ENCODE measurements at regions not wholly inside any gene's neighbourhood (a gene's known extent, or its start where the extent isn't known, plus 50 kb on each side); places are given as distances from the start of the nearest gene placed in this dataset.

DNA sequence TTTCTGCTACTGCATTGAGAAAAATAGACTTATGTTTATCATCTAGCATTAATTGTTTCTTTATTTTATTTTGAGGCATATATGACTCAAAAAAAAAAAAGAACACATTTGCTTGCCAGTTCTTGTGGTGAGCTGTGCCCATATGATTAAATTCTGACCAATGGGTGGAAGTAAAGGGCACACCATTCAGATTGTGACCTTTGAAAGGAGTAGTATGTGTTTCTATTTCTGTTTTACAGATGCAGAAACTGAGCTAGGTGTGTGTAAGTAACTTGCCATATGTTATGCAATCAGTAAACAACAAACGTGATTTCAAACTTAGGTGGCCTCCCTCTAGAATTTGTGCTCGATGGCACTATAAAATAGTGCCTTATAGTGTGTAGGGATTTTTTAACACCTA, 368.1 kb upstream of the EDIL3 start:
- H3K4me3 ChIP-seq (ENCODE audit: low read depth in 1 of 3, low read length in 3 of 3), result no peak overlapping the region
- H3K27ac ChIP-seq (ENCODE audit: low read depth in 1 of 2, low read length in 2 of 2), result no peak overlapping the region
- H3K9ac ChIP-seq (ENCODE audit: low read depth in 1 of 2, low read length in 2 of 2), result no peak overlapping the region
- no peak for DNase-seq (ENCODE audit: low spot score)
- no peaks in the 10 kb centered on the region for H3K27me3 ChIP-seq (ENCODE audit: control insufficient read depth in 4 of 4, insufficient read depth in 4 of 4, low read length in 3 of 4)
- no peaks in the 10 kb centered on the region for H3K9me3 ChIP-seq (ENCODE audit: control insufficient read depth in 4 of 4, low read length in 3 of 4)
- no peaks in the 10 kb centered on the region for H3K4me1 ChIP-seq (ENCODE audit: control insufficient read depth in 4 of 4, insufficient read depth in 4 of 4, low read length in 3 of 4)
- WGBS, result 26% methylated on average over 2 of the region's 2 CpGs
- no peaks in the 10 kb centered on the region for H3K36me3 ChIP-seq (ENCODE audit: control insufficient read depth in 4 of 4, insufficient read depth in 3 of 4, low read depth in 1 of 4, low read length in 3 of 4)
- TF ChIP-seq NR2F2 (IDR thresholded peaks at IDR 0.05) (no peak), YY1 (IDR thresholded peaks at IDR 0.05) (no peak), FOXA1 (IDR thresholded peaks at IDR 0.05) (no peak), EGR1 (IDR thresholded peaks at IDR 0.05; ENCODE audit: low read depth in 2 of 2) (no peak), RAD21 (IDR thresholded peaks at IDR 0.05) (no peak), HNF4G (IDR thresholded peaks at IDR 0.05) (no peak), GABPA (IDR thresholded peaks at IDR 0.05 in 1 of 2, conservative IDR thresholded peaks at IDR 0.05 in 1 of 2) (no peak), JUND (IDR thresholded peaks at IDR 0.05) (no peak), HNF4A (conservative IDR thresholded peaks at IDR 0.05) (no peak)
- TF ChIP-seq, protein P1, sequence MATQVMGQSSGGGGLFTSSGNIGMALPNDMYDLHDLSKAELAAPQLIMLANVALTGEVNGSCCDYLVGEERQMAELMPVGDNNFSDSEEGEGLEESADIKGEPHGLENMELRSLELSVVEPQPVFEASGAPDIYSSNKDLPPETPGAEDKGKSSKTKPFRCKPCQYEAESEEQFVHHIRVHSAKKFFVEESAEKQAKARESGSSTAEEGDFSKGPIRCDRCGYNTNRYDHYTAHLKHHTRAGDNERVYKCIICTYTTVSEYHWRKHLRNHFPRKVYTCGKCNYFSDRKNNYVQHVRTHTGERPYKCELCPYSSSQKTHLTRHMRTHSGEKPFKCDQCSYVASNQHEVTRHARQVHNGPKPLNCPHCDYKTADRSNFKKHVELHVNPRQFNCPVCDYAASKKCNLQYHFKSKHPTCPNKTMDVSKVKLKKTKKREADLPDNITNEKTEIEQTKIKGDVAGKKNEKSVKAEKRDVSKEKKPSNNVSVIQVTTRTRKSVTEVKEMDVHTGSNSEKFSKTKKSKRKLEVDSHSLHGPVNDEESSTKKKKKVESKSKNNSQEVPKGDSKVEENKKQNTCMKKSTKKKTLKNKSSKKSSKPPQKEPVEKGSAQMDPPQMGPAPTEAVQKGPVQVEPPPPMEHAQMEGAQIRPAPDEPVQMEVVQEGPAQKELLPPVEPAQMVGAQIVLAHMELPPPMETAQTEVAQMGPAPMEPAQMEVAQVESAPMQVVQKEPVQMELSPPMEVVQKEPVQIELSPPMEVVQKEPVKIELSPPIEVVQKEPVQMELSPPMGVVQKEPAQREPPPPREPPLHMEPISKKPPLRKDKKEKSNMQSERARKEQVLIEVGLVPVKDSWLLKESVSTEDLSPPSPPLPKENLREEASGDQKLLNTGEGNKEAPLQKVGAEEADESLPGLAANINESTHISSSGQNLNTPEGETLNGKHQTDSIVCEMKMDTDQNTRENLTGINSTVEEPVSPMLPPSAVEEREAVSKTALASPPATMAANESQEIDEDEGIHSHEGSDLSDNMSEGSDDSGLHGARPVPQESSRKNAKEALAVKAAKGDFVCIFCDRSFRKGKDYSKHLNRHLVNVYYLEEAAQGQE (IDR thresholded peaks at IDR 0.05), result no peak
- TF ChIP-seq, protein P2, sequence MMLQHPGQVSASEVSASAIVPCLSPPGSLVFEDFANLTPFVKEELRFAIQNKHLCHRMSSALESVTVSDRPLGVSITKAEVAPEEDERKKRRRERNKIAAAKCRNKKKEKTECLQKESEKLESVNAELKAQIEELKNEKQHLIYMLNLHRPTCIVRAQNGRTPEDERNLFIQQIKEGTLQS (IDR thresholded peaks at IDR 0.05), result no peak
- TF ChIP-seq, protein P3, sequence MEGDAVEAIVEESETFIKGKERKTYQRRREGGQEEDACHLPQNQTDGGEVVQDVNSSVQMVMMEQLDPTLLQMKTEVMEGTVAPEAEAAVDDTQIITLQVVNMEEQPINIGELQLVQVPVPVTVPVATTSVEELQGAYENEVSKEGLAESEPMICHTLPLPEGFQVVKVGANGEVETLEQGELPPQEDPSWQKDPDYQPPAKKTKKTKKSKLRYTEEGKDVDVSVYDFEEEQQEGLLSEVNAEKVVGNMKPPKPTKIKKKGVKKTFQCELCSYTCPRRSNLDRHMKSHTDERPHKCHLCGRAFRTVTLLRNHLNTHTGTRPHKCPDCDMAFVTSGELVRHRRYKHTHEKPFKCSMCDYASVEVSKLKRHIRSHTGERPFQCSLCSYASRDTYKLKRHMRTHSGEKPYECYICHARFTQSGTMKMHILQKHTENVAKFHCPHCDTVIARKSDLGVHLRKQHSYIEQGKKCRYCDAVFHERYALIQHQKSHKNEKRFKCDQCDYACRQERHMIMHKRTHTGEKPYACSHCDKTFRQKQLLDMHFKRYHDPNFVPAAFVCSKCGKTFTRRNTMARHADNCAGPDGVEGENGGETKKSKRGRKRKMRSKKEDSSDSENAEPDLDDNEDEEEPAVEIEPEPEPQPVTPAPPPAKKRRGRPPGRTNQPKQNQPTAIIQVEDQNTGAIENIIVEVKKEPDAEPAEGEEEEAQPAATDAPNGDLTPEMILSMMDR (IDR thresholded peaks at IDR 0.05; ENCODE audit: low read depth, low read length, missing input control), result no peak

DNA sequence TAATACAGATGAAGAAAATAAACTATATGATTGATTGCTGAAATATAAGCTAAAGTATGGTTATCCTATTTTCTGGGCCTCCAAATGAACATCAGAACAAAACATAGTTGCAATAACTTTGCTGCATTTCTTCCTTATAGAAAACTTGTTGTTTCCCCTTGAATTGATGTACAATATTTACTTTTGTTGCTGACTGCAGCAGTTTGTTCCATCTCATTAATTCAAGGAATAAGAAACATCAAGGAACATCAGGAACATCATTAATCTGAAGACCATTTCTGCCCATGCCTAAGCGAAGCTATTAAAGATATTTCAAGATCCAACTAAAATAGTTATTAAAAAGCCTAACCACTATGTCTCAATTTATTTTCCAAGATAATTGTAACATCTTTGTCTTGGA, 363.6 kb upstream of the EDIL3 start:
- Histone ChIP-seq H3K9me3 (ENCODE audit: control insufficient read depth in 4 of 4, low read length in 3 of 4) (no peaks in the 10 kb centered on the region), H3K36me3 (ENCODE audit: control insufficient read depth in 4 of 4, insufficient read depth in 3 of 4, low read depth in 1 of 4, low read length in 3 of 4) (no peaks in the 10 kb centered on the region), H3K4me3 (ENCODE audit: low read depth in 1 of 3, low read length in 3 of 3) (no peak overlapping the region), H3K4me1 (ENCODE audit: control insufficient read depth in 4 of 4, insufficient read depth in 4 of 4, low read length in 3 of 4) (no peaks in the 10 kb centered on the region), H3K9ac (ENCODE audit: low read depth in 1 of 2, low read length in 2 of 2) (no peak overlapping the region), H3K27ac (ENCODE audit: low read depth in 1 of 2, low read length in 2 of 2) (no peak overlapping the region), H3K27me3 (ENCODE audit: control insufficient read depth in 4 of 4, insufficient read depth in 4 of 4, low read length in 3 of 4) (no peaks in the 10 kb centered on the region)
- no peak for DNase-seq (ENCODE audit: low spot score)
- 40% methylated on average over 1 of the region's 1 CpG for WGBS
- TF ChIP-seq, protein P3 (IDR thresholded peaks at IDR 0.05; ENCODE audit: low read depth, low read length, missing input control), result no peak
- TF ChIP-seq RAD21 (IDR thresholded peaks at IDR 0.05) (no peak), FOXA2 (IDR thresholded peaks at IDR 0.05) (no peak), RXRA (IDR thresholded peaks at IDR 0.05) (no peak), HNF4G (IDR thresholded peaks at IDR 0.05) (no peak), EGR1 (IDR thresholded peaks at IDR 0.05; ENCODE audit: low read depth in 2 of 2) (no peak), FOXA1 (IDR thresholded peaks at IDR 0.05) (no peak), YY1 (IDR thresholded peaks at IDR 0.05) (no peak), NR2F2 (IDR thresholded peaks at IDR 0.05) (no peak), GABPA (IDR thresholded peaks at IDR 0.05 in 1 of 2, conservative IDR thresholded peaks at IDR 0.05 in 1 of 2) (no peak), SP1 (IDR thresholded peaks at IDR 0.05) (no peak), HNF4A (conservative IDR thresholded peaks at IDR 0.05) (no peak), JUND (IDR thresholded peaks at IDR 0.05) (no peak), TAF1 (conservative IDR thresholded peaks at IDR 0.05) (no peak)
- TF ChIP-seq, protein P4, sequence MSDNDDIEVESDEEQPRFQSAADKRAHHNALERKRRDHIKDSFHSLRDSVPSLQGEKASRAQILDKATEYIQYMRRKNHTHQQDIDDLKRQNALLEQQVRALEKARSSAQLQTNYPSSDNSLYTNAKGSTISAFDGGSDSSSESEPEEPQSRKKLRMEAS (IDR thresholded peaks at IDR 0.05), result no peak
- TF ChIP-seq, protein P5, sequence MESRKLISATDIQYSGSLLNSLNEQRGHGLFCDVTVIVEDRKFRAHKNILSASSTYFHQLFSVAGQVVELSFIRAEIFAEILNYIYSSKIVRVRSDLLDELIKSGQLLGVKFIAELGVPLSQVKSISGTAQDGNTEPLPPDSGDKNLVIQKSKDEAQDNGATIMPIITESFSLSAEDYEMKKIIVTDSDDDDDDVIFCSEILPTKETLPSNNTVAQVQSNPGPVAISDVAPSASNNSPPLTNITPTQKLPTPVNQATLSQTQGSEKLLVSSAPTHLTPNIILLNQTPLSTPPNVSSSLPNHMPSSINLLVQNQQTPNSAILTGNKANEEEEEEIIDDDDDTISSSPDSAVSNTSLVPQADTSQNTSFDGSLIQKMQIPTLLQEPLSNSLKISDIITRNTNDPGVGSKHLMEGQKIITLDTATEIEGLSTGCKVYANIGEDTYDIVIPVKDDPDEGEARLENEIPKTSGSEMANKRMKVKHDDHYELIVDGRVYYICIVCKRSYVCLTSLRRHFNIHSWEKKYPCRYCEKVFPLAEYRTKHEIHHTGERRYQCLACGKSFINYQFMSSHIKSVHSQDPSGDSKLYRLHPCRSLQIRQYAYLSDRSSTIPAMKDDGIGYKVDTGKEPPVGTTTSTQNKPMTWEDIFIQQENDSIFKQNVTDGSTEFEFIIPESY (IDR thresholded peaks at IDR 0.05), result no peak
- TF ChIP-seq, protein P2 (IDR thresholded peaks at IDR 0.05), result no peak

Data from liver (tissue), 8 donors.